GM21367 (cell line): ENCODE measurements at regions not wholly inside any gene's neighbourhood (a gene's known extent, or its start where the extent isn't known, plus 50 kb on each side); places are given as distances from the start of the nearest gene placed in this dataset.
"Not testable (repeated sequence)": the region's sequence is repeated elsewhere in the genome, so short reads cannot be mapped to it uniquely, and the experiment has no call there.

Source experiments
- ATAC-seq: cut with Tn5 transposase; IDR thresholded peaks from one replicate; pipeline ENCODE4 v1.9.1; 2021; ENCODE audit not compliant: unreplicated experiment

DNA sequence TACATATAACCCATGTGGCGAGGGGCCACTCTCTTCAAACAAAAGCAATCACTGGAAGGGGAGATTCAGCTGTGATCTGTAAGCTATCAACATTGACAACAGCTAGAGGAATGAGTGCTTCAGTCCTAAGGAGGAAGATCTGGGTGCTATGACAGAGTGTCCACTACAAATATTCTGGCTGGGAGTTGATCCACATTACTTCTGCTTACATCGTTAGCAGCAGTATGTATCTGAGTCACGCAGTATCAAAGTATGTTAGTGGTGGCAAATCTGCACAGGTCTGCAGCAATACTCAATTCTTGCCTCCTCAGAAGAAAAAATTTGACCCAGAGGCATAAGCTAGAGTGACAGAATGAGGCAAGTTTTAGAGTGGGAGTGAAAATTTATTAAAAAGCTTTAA is 267.0 kb downstream of the PTH2R start:
- no peak for ATAC-seq

DNA sequence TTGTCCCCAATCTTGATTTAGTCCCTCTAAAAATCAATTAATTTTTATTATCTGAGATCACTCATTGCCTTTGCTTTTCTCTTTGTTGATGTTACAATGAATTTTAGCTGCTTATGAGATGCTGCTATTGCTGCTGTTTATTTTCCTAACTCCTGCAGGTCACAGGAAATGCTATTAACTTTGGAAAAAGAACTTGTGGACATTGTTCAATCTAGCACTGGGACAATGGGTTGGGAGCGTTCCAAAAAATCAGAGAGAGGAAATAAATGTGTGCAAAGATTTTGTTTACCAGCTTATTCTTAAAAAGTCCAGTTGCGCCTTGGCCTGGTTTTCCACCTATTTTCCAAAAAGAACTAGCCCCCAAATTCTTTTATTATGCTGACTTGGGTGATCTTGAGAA is 268.3 kb downstream of the PTH2R start:
- ATAC-seq: no peak

DNA sequence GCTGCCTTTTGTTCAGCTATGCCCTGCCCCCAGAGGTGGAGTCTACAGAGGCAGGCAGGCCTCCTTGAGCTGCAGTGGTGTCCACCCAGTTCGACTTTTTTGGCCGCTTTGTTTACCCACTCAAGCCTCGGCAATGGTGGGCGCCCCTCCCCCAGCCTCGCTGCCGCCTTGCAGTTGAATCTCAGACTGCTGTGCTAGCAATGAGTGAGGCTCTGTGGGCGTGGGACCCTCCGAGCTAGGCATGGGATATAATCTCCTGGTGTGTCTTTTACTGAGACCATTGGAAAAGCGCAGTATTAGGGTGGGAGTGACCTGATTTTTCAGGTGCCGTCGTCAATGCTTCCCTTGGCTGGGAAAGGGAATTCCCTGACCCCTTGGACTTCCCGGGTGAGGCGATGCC is 279.3 kb downstream of the PTH2R start:
- ATAC-seq: not testable (repeated sequence)

DNA sequence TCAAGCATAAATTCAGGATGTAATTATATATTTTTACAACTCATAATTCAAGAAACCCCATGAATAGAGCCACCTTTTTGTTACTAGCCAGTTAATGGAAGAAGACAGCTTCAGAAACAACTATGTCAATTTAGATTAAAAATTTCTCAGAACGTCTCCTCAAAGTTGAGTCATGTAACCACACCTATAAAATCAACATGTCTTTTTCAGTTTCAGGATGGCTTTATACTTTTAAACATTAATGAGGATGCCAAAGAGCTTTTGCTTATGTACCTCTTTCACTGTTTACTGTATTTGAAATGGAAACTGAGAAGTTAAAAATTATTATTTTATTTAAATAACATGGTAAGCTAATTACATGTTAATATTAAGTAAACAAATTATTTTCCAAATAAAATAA is 280.1 kb downstream of the PTH2R start:
- no peak for ATAC-seq

DNA sequence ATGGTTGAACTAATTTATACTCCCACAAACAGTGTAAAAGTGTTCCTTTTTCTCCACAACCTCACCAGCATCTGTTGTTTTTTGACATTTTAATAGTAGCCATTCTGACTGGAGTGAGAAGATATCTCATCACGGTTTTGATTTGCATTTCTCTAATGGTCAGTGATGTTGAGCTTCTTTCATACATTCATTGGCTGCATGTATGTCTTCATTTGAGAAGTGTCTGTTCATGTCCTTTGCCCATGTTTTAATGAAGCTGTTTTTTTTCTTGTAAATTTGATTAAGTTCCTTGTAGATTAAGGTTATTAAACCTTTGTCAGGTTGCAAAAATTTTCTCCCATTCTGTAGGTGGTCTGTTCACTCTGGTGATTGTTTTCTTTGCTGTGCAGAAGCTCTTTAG is 281.1 kb downstream of the PTH2R start:
- ATAC-seq: not testable (repeated sequence)

DNA sequence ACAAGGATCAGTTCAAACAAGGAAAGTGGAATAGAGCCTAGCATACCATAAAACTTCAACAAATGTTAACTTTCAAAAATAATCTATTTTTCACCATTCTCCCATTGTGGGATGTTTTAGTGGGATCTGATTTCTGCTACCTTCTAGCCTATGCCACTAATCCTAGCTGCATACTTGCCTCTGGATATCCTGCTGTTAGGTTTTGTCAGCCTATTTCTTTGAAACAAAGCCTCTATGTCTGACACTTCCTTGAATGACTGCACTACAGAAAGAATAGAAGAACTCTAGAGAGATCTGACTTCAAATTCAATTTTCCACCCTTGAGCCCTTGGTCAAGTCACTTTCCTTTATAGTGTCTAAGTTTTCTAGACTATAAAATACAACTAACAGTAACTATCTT is 291.5 kb downstream of the PTH2R start:
- no peak for ATAC-seq

DNA sequence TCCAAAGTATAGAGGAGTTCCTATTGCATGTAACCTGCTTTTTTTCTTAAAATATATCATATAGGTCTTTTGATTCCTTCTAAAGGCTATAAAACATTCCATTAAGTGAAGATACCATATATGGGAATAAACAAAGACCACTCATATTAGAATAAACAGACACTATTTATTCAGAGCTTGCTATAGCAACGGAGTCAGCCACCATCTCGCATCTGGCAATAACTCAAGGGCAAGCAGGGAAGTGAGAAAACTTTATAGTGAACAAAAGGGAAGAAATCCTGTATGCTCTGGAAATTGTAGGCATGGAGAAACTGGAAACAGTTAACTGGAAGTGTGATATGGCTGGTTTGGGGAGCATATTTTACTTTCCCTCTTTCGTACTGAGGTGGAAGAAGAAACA is 301.9 kb downstream of the PTH2R start:
- ATAC-seq: no peak

DNA sequence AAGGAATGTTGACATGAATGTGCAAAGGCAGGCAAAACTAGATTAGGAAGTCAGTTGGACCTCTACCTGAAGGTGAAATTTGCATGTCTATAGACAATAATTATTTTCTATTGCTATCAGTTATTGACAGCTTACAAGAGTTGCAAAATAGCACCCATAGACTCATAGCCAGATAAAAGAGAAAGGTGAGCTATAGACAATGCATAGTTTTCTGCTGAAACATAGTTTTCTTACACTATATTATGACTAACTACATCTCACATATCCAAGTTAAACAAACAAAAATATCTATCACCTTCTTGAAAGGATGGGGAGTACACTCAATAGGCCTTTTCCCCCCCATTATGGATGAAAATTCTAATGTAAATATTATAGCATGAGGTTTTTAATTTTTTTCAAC is 305.0 kb downstream of the PTH2R start:
- no peak for ATAC-seq

DNA sequence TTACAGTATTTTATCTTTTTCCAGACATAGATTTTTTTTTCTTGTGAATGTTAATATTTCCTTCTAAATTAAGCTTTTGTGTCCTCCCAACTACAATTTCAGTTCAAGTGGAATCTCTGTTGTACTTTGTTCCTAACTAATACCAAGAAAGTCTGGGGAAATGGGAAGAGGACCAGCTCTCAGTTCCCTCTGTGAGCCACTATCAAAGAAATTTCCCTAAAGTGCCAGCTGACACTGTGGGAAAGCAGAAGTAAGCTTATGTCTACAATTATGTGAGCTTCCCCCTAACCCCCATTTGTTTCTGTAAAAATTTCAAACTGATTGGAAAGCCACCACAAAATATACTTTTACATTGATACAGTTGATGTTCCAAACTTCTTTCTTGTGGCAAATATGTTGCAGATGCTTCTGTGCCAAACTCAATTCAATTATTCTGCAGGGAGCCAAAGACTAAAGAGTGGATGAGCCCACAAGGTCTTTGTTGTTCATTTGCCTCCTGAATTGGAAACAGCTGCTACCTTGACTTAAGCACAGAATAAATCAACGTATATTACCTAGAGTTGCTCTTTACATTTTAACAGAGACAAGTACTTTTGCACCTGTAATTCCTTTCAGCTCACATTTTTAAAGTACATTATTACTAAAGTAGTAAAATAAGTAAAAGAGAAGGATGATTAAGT is 306.6 kb downstream of the PTH2R start:
- ATAC-seq: no peak

DNA sequence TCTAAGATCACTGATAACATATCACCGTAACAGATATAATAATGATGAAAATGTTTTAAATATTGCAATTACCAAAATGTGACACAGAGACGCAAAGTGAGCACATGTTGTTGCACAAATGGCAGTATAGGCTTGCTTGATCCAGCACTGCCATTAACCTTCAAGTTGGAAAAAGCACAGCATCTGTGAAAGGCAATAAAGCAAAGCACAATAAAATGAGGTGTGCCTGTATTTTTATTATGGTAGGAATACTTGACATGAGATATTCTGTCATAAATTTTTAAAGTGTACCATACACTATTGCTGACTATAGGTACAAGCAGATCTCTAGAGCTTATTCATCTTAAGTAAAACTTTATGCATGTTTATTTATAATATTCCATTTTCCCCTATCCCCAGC is 312.2 kb downstream of the PTH2R start:
- ATAC-seq: no peak

DNA sequence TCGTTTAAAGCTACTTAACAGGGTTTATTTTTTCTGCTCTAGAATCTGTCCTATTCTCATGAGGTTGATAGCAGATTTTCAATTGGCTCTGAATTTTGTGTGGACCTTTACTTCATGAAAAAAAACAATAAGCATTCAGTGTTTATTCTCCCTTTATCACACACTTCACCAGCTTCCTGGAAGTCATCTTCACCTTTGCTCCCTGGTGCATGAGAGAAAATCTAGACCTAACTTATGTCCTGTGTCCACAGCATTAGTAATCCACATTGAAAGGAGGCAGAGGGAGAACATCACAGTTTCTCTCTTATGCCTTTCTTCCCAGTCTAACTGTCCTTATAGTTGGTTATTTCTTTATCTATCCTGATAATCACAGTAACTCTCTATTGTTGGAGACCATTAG is 316.1 kb downstream of the PTH2R start:
- ATAC-seq: no peak

DNA sequence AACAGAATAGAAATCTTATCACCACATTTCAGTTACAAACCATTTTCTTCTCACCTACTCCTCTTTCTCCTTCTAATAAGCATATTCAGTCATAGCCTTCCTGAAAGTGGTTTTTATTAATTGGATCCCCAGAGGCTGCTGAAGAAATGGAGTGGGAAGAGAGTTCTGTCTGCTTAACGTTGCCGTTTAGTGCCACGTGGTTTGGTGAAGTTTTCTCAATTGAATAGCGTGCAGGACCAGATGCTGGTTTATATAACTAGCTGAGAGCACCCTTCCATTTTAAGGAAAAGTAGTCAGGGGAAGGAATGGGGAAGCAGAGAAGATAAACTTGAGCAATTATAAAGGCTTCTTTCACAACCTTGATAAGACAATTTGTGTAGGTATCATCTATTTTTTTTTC is 318.7 kb downstream of the PTH2R start:
- ATAC-seq: no peak

DNA sequence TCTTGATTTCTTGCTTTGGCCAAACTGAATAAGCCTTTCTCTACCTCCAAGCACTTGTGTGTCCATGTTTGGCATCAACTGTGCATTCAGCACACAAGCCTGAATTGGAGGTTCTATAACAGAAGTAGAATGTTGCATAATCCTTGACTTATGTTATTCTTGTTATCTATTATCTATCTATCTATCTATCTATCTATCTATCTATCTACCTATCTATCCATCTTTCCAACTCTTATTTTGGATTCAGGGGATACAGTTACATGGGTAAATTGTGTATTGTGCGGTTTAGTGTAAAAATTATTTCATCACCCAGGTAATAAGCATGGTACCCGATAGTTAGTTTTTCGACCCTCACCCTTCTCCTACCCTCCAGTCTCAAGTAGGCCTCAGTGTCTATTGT is 319.6 kb downstream of the PTH2R start:
- ATAC-seq: no peak

DNA sequence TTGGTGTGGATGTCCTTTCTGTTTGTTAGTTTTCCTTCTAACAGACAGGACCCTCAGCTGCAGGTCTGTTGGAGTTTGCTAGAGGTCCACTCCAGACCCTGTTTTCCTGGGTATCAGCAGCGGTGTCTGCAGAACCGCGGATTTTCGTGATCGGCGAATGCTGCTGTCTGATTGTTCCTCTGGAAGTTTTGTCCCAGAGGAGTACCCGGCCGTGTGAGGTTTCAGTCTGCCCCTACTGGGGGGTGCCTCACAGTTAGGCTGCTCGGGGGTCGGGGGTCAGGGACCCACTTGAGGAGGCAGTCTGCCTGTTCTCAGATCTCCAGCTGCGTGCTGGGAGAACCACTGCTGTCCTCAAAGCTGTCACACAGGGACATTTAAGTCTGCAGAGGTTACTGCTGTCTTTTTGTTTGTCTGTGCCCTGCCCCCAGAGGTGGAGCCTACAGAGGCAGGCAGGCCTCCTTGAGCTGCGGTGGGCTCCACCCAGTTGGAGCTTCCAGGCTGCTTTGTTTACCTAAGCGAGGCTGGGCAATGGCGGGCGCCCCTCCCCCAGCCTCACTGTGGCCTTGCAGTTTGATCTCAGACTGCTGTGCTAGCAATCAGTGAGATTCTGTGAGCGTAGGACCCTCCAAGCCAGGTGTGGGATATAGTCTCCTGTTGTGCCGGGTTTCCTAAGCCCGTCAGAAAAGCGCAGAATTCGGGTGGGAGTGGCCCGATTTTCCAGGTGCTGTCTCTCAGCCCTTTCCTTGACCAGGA is 345.2 kb downstream of the PTH2R start:
- ATAC-seq: not testable (repeated sequence)

DNA sequence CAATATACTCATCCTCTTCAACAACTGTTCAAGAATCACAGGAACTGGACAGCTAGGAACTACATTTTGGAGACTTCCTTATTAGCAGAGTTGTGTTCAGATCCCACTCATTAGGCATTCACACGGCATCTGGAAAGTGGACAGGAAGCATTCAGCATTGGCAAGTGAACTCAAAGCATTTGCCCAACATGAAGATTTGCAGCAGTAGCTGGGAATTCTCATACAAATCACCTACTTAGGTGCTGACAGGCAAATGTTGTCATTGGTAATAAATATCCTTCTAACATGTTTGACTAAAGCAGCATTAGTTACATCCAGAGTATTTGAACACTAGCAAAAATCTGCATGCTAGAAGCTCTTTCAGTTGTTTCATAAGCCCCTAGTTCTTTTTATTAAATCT is 350.8 kb downstream of the PTH2R start:
- no peak for ATAC-seq

DNA sequence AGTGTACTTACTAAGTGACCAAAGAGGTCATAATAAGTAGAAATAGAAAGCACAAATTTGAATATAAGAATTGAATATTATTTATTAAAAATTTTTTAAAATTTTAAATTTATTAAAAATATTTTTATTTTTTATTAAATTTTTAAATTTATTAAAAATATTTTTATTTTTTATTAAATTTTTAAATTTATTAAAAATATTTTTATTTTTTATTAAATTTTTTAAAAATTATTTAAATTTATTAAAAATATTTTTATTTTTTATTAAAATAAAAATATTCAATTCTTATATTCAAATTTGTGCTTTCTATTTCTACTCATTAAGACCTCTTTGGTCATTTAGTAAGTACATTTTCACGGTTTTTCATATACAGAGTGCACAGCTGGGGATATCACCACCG is 366.5 kb downstream of the PTH2R start:
- not testable (repeated sequence) for ATAC-seq

DNA sequence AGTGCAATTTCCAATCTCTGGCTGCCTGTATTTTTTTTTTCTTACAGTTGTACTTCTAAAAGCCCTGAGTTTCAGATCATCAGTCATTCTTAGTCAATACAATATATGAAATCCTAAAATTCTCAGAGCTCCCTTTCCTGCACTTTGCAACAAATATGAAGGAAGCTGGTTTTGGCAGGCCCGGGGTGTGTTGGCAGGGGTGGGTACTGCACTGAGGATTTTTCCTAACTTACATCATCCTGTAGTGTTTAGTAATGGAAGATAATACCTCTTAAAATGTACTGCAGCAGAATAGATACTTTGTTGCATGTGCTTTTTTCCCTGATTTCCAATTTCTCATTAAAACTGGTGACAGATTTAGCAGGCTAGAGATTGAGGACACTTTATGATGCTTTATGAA is 374.6 kb downstream of the PTH2R start:
- ATAC-seq: no peak

DNA sequence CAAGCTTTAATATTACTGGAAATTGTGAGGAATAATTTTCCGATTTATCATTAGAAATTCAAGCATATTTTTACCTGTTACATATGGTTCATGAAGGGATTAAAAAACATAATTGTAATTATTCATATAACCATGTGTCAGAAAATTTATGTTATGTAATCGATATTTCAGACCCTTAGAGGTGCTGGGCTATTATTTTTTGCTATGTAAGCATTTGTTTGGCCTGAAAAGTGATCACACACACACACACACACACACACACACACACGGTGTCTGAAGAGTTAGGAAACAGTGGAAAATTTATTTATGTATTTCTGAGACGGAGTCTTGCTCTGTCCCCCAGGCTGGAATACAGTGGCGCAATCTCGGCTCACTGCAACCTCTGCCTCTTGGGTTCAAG is 375.5 kb downstream of the PTH2R start:
- ATAC-seq: no peak

DNA sequence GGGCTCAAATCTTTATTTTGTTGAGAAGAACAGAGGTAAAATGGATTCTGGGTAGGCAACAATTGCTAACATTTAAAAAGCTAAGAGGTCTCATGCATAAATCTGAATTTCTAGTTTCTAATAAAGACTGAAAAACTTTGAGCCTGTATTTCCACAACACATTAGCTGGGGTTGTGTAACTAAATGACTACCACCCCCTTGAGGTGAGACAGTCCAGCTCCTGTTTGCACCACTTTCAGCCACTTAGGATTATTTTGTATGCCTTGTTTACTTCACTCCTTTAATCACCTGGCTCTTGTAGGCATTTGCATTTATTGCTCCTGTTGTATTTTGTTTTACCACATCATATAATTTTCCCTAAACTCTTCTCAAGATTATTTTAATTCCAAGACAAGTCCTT is 376.6 kb downstream of the PTH2R start:
- no peak for ATAC-seq

DNA sequence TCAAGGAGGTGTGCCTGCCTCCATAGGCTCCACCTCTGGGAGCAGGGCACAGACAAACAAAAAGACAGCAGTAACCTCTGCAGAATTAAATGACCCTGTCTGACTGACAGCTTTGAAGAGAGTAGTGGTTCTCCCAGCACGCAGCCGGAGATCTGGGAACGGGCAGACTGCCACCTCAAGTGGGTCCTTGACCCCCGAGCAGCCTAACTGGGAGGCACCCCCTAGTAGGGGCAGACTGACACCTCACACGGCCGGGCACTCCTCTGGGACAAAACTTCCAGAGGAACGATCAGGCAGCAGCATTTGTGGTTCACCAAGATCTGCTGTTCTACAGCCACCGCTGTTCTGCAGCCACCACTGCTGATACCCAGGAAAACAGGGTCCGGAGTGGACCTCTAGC is 378.2 kb downstream of the PTH2R start:
- not testable (repeated sequence) for ATAC-seq

DNA sequence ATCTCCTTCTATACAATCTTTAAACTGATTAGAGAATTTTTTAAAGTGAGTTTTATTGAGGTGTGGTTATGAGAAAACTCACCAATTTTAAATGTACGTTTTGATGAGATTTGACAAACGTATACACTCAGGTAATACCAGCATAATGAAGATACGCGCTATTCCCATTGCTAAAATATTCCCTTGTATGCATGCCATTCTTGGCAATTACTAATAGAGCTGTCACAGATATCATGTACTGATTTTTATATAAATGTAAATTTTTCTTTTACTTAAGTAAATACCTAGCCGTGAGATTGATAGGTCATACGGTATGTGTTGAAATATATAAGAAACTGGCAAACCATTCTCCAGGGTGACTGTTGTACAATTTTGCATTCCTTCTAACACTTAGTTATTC is 384.7 kb downstream of the PTH2R start:
- ATAC-seq: no peak

DNA sequence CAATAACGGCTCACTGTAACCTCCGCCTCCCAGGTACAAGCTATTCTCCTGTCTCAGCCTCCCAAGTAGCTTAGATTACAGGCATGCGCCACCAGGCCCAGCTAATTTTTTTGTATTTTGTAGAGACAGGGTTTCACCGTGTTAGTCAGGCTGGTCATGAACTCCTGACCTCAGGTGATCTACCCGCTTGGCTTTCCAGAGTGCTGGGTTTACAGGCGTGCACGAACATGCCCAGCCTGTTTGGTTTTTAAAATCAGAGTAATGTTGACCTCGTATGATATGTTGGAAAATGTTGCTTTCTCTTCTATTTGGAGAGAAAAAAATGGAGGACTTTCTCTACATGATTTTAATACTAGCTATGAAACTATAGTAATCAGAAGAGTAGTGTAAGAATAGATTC is 386.2 kb downstream of the PTH2R start:
- no peak for ATAC-seq

DNA sequence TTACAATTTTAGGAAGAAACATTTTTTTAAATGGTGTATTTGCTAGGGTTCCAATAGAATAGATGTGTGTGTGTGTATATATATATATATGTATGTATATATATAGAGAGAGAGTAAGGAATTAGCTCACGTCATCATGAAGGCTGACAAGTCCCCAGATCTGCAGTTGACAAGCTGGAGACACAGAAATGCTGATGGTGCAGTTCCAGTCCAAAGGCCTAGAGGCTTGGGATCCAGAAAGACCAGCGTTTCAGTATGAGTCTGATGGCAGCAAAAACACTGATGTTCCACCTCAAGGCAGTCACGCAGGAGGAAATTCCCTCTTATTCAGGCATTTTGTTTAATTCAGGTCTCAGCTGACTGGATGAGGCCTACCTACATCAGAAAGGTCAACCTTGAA is 386.8 kb downstream of the PTH2R start:
- no peak for ATAC-seq
